Brain microvascular endothelial cell (primary cell): ENCODE measurements at regions not wholly inside any gene's neighbourhood (a gene's known extent, or its start where the extent isn't known, plus 50 kb on each side); places are given as distances from the start of the nearest gene placed in this dataset.

Source experiments
- DNase-seq: peaks from one replicate; pipeline ENCODE4 v3.0.0-alpha.2; 2020
- H3K27ac ChIP-seq: fragments of 250-450 bp; sonication (Bioruptor Pico); 2 replicates; pipeline ENCODE4 v1.5.1; 2020; ENCODE audit warnings: mild to moderate bottlenecking, moderate library complexity
- H3K27me3 ChIP-seq: fragments of 250-450 bp; sonication (Bioruptor Pico); replicated peaks from 2 replicates; pipeline ENCODE4 v1.5.1; 2020; ENCODE audit warnings: mild to moderate bottlenecking
- H3K36me3 ChIP-seq: fragments of 250-450 bp; sonication (Bioruptor Pico); replicated peaks from 2 replicates; pipeline ENCODE4 v1.5.1; 2020; ENCODE audit warnings: mild to moderate bottlenecking
- H3K4me3 ChIP-seq: 2 replicates; pipeline ENCODE4 v1.5.1; 2011; ENCODE audit warnings: low read depth, mild to moderate bottlenecking, control low read depth, low read length, moderate library complexity
- CTCF ChIP-seq: IDR thresholded peaks from 2 replicates; pipeline ENCODE4 v1.5.1; 2011; ENCODE audit warnings: low read depth, mild to moderate bottlenecking, moderate library complexity, low read length, control low read depth, inconsistent platforms; ENCODE audit errors: missing control alignments
- in situ Hi-C: cut with HindIII; loops from 2 replicates; pipeline ENCODE4 v1.10.0; 2017; ENCODE audit warnings: low sequenced_read_pairs, low pct_ligation_motif_present

GRCh38 chr2:207444756-207445155 lies 85.0 kb upstream of the CREB1 start:
- TF ChIP-seq CTCF, result no peak
- no peak overlapping the region for H3K4me3 ChIP-seq
- no peaks in the 10 kb centered on the region for H3K36me3 ChIP-seq
- in situ Hi-C loops, result no loop called here
- H3K27ac ChIP-seq, result no peak overlapping the region
- no peaks in the 10 kb centered on the region for H3K27me3 ChIP-seq
- DNase-seq, result no peak

GRCh38 chr2:207446653-207447052 lies 83.1 kb upstream of the CREB1 start:
- TF ChIP-seq CTCF, result no peak
- DNase-seq, result no peak
- H3K36me3 ChIP-seq, result no peaks in the 10 kb centered on the region
- in situ Hi-C loops, result no loop called here
- H3K27me3 ChIP-seq, result no peaks in the 10 kb centered on the region
- no peak overlapping the region for H3K27ac ChIP-seq
- no peak overlapping the region for H3K4me3 ChIP-seq

GRCh38 chr2:207448006-207448405 lies 81.8 kb upstream of the CREB1 start:
- DNase-seq, result no peak
- Histone ChIP-seq H3K27me3 (no peaks in the 10 kb centered on the region), H3K27ac (no peak overlapping the region), H3K36me3 (no peaks in the 10 kb centered on the region), H3K4me3 (no peak overlapping the region)
- in situ Hi-C loops, result no loop called here
- no peak for TF ChIP-seq CTCF

- Histone ChIP-seq H3K27ac (no peak overlapping the region), H3K27me3 (no peaks in the 10 kb centered on the region), H3K36me3 (no peaks in the 10 kb centered on the region), H3K4me3 (no peak overlapping the region)
- DNase-seq, result no peak
- in situ Hi-C loops, result no loop called here
- TF ChIP-seq CTCF, result no peak
These were observed 80.1 kb upstream of the CREB1 start for GRCh38 chr2:207449642-207450165.

GRCh38 chr2:207450186-207450585 lies 79.6 kb upstream of the CREB1 start:
- no peak for DNase-seq
- in situ Hi-C loops, result no loop called here
- Histone ChIP-seq H3K36me3 (no peaks in the 10 kb centered on the region), H3K27ac (no peak overlapping the region), H3K4me3 (no peak overlapping the region), H3K27me3 (no peaks in the 10 kb centered on the region)
- TF ChIP-seq CTCF, result no peak

- Histone ChIP-seq H3K27ac (no peak overlapping the region), H3K36me3 (no peaks in the 10 kb centered on the region), H3K4me3 (no peak overlapping the region), H3K27me3 (no peaks in the 10 kb centered on the region)
- in situ Hi-C loops, result no loop called here
- DNase-seq, result no peak
- no peak for TF ChIP-seq CTCF
These were observed 71.2 kb upstream of the CREB1 start for GRCh38 chr2:207458582-207458981.
